Neutrophil (primary cell): ENCODE measurements at regions not wholly inside any gene's neighbourhood (a gene's known extent, or its start where the extent isn't known, plus 50 kb on each side); places are given as distances from the start of the nearest gene placed in this dataset.

Source experiments
- H3K27ac ChIP-seq: fragments of 200-600 bp; sonication (generic); 2 replicates; pipeline ENCODE4 v1.5.1; 2016; ENCODE audit warnings: mild to moderate bottlenecking, moderate library complexity
- H3K27me3 ChIP-seq: fragments of 200-600 bp; sonication (generic); 2 replicates; pipeline ENCODE4 v1.6.0; 2016; ENCODE audit warnings: mild to moderate bottlenecking
- H3K36me3 ChIP-seq: fragments of 200-600 bp; sonication (generic); 2 replicates; pipeline ENCODE4 v1.5.1; 2017
- H3K4me1 ChIP-seq, 2 experiments: fragments of 200-600 bp in 1 of 2; sonication (generic) in 1 of 2; 1 replicate in 1 of 2; 2 replicates in 1 of 2; pipeline versions ENCODE4 v1.5.1 to v1.6.1; 2013 to 2016; ENCODE audit warnings: low read depth in 1 of 2, low read length in 1 of 2, mild to moderate bottlenecking in 1 of 2, moderate library complexity in 1 of 2; ENCODE audit not compliant: control insufficient read depth in 1 of 2, insufficient read depth in 1 of 2
- H3K4me3 ChIP-seq, 2 experiments: fragments of 200-600 bp in 1 of 2; sonication (generic) in 1 of 2; 1 replicate in 1 of 2; 2 replicates in 1 of 2; pipeline ENCODE4 v1.5.1; 2013 to 2016; ENCODE audit warnings: low read depth in 1 of 2, low read length in 1 of 2, mild to moderate bottlenecking in 1 of 2, moderate library complexity in 1 of 2
- H3K9me3 ChIP-seq: fragments of 200-600 bp; sonication (generic); 2 replicates; pipeline ENCODE4 v1.5.1; 2016
- CTCF ChIP-seq: fragments of 200-600 bp; sonication (generic); IDR thresholded peaks from 2 replicates; pipeline ENCODE4 v1.5.1; 2016; ENCODE audit warnings: antibody characterized with exemption

GRCh38 chr7:155992107-155992506 is 179.8 kb upstream of the SHH start:
- no peaks in the 10 kb centered on the region for H3K36me3 ChIP-seq
- H3K4me3 ChIP-seq, result no peak overlapping the region
- no peaks in the 10 kb centered on the region for H3K4me1 ChIP-seq
- H3K9me3 ChIP-seq, result no peaks in the 10 kb centered on the region
- H3K27ac ChIP-seq, result no peak overlapping the region
- no peak for TF ChIP-seq CTCF
- H3K27me3 ChIP-seq, result peaks cover 11% of the 10 kb centered on the region

DNA sequence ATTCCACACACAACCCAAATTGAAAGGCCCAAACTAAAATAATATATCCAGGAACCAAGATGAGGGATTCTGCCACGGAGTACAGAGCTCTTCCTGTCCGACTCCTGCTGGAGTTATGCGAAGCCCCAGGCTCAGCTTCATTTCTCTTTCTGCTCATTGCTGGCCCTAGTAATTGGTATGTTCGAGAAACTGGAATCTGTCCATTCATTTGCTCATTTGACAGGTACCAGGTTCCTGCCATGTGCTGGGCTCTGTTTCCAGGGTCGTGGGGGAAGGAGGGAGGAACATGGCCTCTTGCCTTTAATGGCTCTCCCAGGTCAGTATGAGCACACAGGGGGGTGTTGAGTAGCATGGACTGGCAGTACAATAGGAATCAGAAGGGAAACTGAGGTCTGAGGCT is 179.2 kb upstream of the SHH start:
- Histone ChIP-seq H3K27ac (no peak overlapping the region), H3K4me1 (no peaks in the 10 kb centered on the region), H3K4me3 (no peak overlapping the region), H3K27me3 (peaks cover 5% of the 10 kb centered on the region), H3K9me3 (no peaks in the 10 kb centered on the region), H3K36me3 (no peaks in the 10 kb centered on the region)
- no peak for TF ChIP-seq CTCF

GRCh38 chr7:155988416-155988815 is 176.2 kb upstream of the SHH start:
- Histone ChIP-seq H3K27ac (no peak overlapping the region), H3K4me3 (no peak overlapping the region), H3K9me3 (no peaks in the 10 kb centered on the region), H3K27me3 (no peaks in the 10 kb centered on the region), H3K36me3 (no peaks in the 10 kb centered on the region), H3K4me1 (no peaks in the 10 kb centered on the region)
- TF ChIP-seq CTCF, result no peak

- Histone ChIP-seq H3K27ac (no peak overlapping the region), H3K4me1 (no peaks in the 10 kb centered on the region), H3K27me3 (no peaks in the 10 kb centered on the region), H3K9me3 (no peaks in the 10 kb centered on the region), H3K36me3 (no peaks in the 10 kb centered on the region), H3K4me3 (no peak overlapping the region)
- TF ChIP-seq CTCF, result no peak
Observed at GRCh38 chr7:155987681-155988235, 175.5 kb upstream of the SHH start.

DNA sequence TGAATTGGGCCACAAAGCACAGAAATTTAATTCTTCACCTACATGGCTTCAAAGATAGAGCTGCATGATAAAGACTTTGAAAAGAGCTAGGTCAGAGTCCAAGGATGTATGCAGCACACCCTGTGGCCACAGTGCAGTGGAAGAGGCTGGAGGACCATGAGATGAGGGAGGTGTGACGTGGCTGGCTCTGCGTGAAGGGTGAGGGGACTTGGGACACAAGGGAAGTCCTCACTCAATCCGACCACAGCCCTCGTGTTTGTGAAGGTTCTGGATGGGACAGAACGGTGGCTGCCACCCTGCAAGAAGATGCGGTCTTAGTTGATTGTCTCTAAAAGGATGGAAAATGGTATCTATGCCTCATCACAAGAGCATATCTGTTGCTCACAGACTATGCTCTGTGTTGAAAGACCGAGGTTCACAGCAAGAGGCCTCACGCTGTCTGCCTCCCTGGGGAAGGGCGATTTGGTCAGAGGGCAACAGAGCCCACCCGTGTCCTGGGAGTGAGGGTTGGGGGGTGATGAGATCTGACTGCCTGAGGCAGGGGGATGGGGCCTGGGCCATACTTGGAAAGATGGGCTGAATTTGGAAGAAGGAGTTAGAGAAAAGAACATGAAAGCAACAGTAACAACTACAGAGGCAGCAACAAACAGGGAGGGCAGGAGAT is 174.4 kb upstream of the SHH start:
- no peaks in the 10 kb centered on the region for H3K27me3 ChIP-seq
- H3K9me3 ChIP-seq, result no peaks in the 10 kb centered on the region
- H3K36me3 ChIP-seq, result no peaks in the 10 kb centered on the region
- H3K27ac ChIP-seq, result no peak overlapping the region
- H3K4me3 ChIP-seq, result no peak overlapping the region
- H3K4me1 ChIP-seq, result no peaks in the 10 kb centered on the region
- no peak for TF ChIP-seq CTCF
